ENCODE measurements at regions not wholly inside any gene's neighbourhood (a gene's known extent, or its start where the extent isn't known, plus 50 kb on each side); places are given as distances from the start of the nearest gene placed in this dataset.

GRCh38 chr6:169141671-169142537, 111.7 kb downstream of the THBS2 start:
- TF ChIP-seq SUZ12 (IDR thresholded peaks at IDR 0.05) = no peak
- TF ChIP-seq SP1 (IDR thresholded peaks at IDR 0.05) = no peak
- no peak for TF ChIP-seq ZNF384 (IDR thresholded peaks at IDR 0.05)
- no peak for TF ChIP-seq FOXM1 (IDR thresholded peaks at IDR 0.05; ENCODE audit: borderline replicate concordance)
- TF ChIP-seq ELF4 (IDR thresholded peaks at IDR 0.05) = no peak
- TF ChIP-seq TARDBP (IDR thresholded peaks at IDR 0.05) = no peak
- no peak for TF ChIP-seq BHLHE40 (IDR thresholded peaks at IDR 0.05; ENCODE audit: borderline replicate concordance)
- no peak for TF ChIP-seq FOXA1 (IDR thresholded peaks at IDR 0.05)
- TF ChIP-seq CTBP1 (IDR thresholded peaks at IDR 0.05; ENCODE audit: borderline replicate concordance) = no peak
- TF ChIP-seq HDGF (IDR thresholded peaks at IDR 0.05; ENCODE audit: borderline replicate concordance) = no peak
